AG09309 (cell line): ENCODE measurements at regions not wholly inside any gene's neighbourhood (a gene's known extent, or its start where the extent isn't known, plus 50 kb on each side); places are given as distances from the start of the nearest gene placed in this dataset.
A peak's percentile ranks its signal among the peaks of the same experiment; 100 is the strongest.
"Not testable (repeated sequence)": the region's sequence is repeated elsewhere in the genome, so short reads cannot be mapped to it uniquely, and the experiment has no call there.

Experiments
- DNase-seq: peaks from one replicate; pipeline ENCODE4 v3.0.0-alpha.2; 2010; ENCODE audit warnings: low read depth
- H3K4me3 ChIP-seq: 2 replicates; pipeline ENCODE4 v1.5.1; 2011; ENCODE audit warnings: mild to moderate bottlenecking, low read depth, low read length, moderate library complexity; ENCODE audit not compliant: control insufficient read depth
- CTCF ChIP-seq: IDR thresholded peaks from 2 replicates; pipeline ENCODE4 v1.5.1; 2011; ENCODE audit warnings: mild to moderate bottlenecking, low read depth, low read length, inconsistent platforms; ENCODE audit not compliant: insufficient read depth, control insufficient read depth; ENCODE audit errors: missing control alignments

GRCh38 chr17:30731210-30732132 is 93.0 kb downstream of the CRLF3 start:
- DNase-seq, result peak; percentile 11
- H3K4me3 ChIP-seq, result peak overlapping the region; percentile 90

- DNase-seq, result not testable (repeated sequence)
- peak overlapping the region; percentile 20; the same call in 1 of the 2 replicates for H3K4me3 ChIP-seq
Observed at GRCh38 chr17:30730837-30731209, 93.7 kb downstream of the CRLF3 start.

GRCh38 chr17:30730171-30730836 is 94.2 kb downstream of the CRLF3 start:
- not testable (repeated sequence) for DNase-seq, H3K4me3 ChIP-seq

- DNase-seq, H3K4me3 ChIP-seq: not testable (repeated sequence)
Observed at GRCh38 chr17:30729471-30730170, 94.9 kb downstream of the CRLF3 start.

GRCh38 chr17:30727517-30727916 is 97.0 kb downstream of the CRLF3 start:
- not testable (repeated sequence) for DNase-seq

GRCh38 chr17:30726734-30727133 is 97.8 kb downstream of the CRLF3 start:
- DNase-seq, H3K4me3 ChIP-seq: not testable (repeated sequence)

More at GRCh38 chr17:30727517-30727916, 97.0 kb downstream of the CRLF3 start:
- H3K4me3 ChIP-seq, result not testable (repeated sequence)

- H3K4me3 ChIP-seq, DNase-seq: not testable (repeated sequence)
Observed at GRCh38 chr17:30726310-30726709, 98.2 kb downstream of the CRLF3 start.

GRCh38 chr17:30724034-30724650 is 100.3 kb downstream of the CRLF3 start:
- H3K4me3 ChIP-seq, DNase-seq: not testable (repeated sequence)

- not testable (repeated sequence) for H3K4me3 ChIP-seq, DNase-seq
Observed at GRCh38 chr17:30722114-30722780, 102.2 kb downstream of the CRLF3 start.

- not testable (repeated sequence) for H3K4me3 ChIP-seq, DNase-seq
Observed at GRCh38 chr17:30720971-30721370, 103.5 kb downstream of the CRLF3 start.

GRCh38 chr17:30720013-30720471 is 104.5 kb downstream of the CRLF3 start:
- H3K4me3 ChIP-seq, result no peak overlapping the region
- TF ChIP-seq CTCF, result no peak
- no peak for DNase-seq
